IMR-90 (cell line): ENCODE measurements at regions not wholly inside any gene's neighbourhood (a gene's known extent, or its start where the extent isn't known, plus 50 kb on each side); places are given as distances from the start of the nearest gene placed in this dataset.

Experiments
- ATAC-seq: fragments of 200-7000 bp; cut with Tn5 transposase; 2 replicates; pipeline ENCODE4 v1.9.1; 2020; ENCODE audit warnings: low read depth, mild to moderate bottlenecking, moderate library complexity
- BruUV-seq: library from RNA; stranded (reverse); fragments of 400-500 nt; replicated peaks from 2 replicates; lab custom pipeline; 2021; lab: Mats Ljungman, UMichigan
- CTCF ChIA-PET: fragments of 300-600 bp; formaldehyde crosslinking; extraction: SDS; loops from one replicate; lab custom pipeline; 2021; ENCODE audit warnings: antibody characterized with exemption; lab: Yijun Ruan, JAX
- POLR2A ChIA-PET: fragments of 300-600 bp; sonication (Branson Sonifier 250); formaldehyde crosslinking; loops from one replicate; lab custom pipeline; 2022; ENCODE audit warnings: antibody characterized with exemption; ENCODE audit not compliant: unreplicated experiment; lab: Charles Lee
- DNase-seq: peaks from one replicate; pipeline ENCODE4 v3.0.0; 2013
- H2AFZ ChIP-seq: replicated peaks from 2 replicates; pipeline ENCODE3; 2013; ENCODE audit warnings: low read length, mild to moderate bottlenecking; ENCODE audit not compliant: poor library complexity
- H2AK5ac ChIP-seq: 2 replicates; pipeline ENCODE4 v1.6.1; 2013; ENCODE audit warnings: low read depth, low read length, inconsistent platforms
- H2AK9ac ChIP-seq: replicated peaks from 2 replicates; pipeline ENCODE3; 2013; ENCODE audit warnings: mild to moderate bottlenecking, low read depth, low read length, moderate library complexity; ENCODE audit not compliant: poor library complexity
- H2BK120ac ChIP-seq: 2 replicates; pipeline ENCODE4 v1.6.1; 2013; ENCODE audit warnings: low read depth, low read length, inconsistent platforms
- H2BK15ac ChIP-seq: 3 replicates; pipeline ENCODE4 v1.6.1; 2013; ENCODE audit warnings: low read depth, low read length, inconsistent platforms
- H2BK20ac ChIP-seq: 2 replicates; pipeline ENCODE4 v1.6.1; 2013; ENCODE audit warnings: low read depth, mild to moderate bottlenecking, inconsistent platforms, low read length, moderate library complexity
- H2BK5ac ChIP-seq: 2 replicates; pipeline ENCODE4 v1.6.1; 2013; ENCODE audit warnings: mild to moderate bottlenecking, low read depth, low read length, inconsistent platforms; ENCODE audit not compliant: poor library complexity, severe bottlenecking
- H3K14ac ChIP-seq: replicated peaks from 2 replicates; pipeline ENCODE4 v1.6.1; 2013; ENCODE audit warnings: low read depth, low read length, inconsistent platforms
- H3K18ac ChIP-seq: 2 replicates; pipeline ENCODE4 v1.6.1; 2013; ENCODE audit warnings: low read depth, low read length, control low read depth
- H3K23ac ChIP-seq: 2 replicates; pipeline ENCODE4 v1.6.1; 2013; ENCODE audit warnings: low read depth, low read length, inconsistent platforms
- H3K27ac ChIP-seq: 2 replicates; pipeline ENCODE4 v1.5.1; 2013; ENCODE audit warnings: mild to moderate bottlenecking, control low read depth, low read length; ENCODE audit not compliant: insufficient read depth
- H3K27me3 ChIP-seq: 2 replicates; pipeline ENCODE4 v1.6.1; 2013; ENCODE audit warnings: low read length; ENCODE audit not compliant: control insufficient read depth, insufficient read depth
- H3K36me3 ChIP-seq: 2 replicates; pipeline ENCODE4 v1.6.1; 2013; ENCODE audit warnings: low read length, mixed read lengths; ENCODE audit not compliant: control insufficient read depth, insufficient read depth
- H3K4ac ChIP-seq: 2 replicates; pipeline ENCODE4 v1.6.1; 2013; ENCODE audit warnings: low read depth, low read length, inconsistent platforms
- H3K4me1 ChIP-seq: 2 replicates; pipeline ENCODE4 v1.6.1; 2013; ENCODE audit warnings: low read length, mixed read lengths; ENCODE audit not compliant: control insufficient read depth, insufficient read depth
- H3K4me2 ChIP-seq: 2 replicates; pipeline ENCODE4 v1.6.1; 2013; ENCODE audit warnings: low read depth, mild to moderate bottlenecking, control low read depth, low read length, moderate library complexity
- H3K4me3 ChIP-seq: 2 replicates; pipeline ENCODE4 v1.5.1; 2013; ENCODE audit warnings: low read depth, mild to moderate bottlenecking, control low read depth, low read length, moderate library complexity; ENCODE audit not compliant: insufficient read depth
- H3K56ac ChIP-seq: 2 replicates; pipeline ENCODE4 v1.6.1; 2013; ENCODE audit warnings: low read length, inconsistent platforms; ENCODE audit not compliant: insufficient read depth; ENCODE audit errors: extremely low read depth
- H3K79me1 ChIP-seq, 2 experiments: 2 replicates each; pipeline ENCODE4 v1.6.1; 2013; ENCODE audit warnings: low read length in 2 of 2, inconsistent platforms in 1 of 2, low read depth in 1 of 2
- H3K9ac ChIP-seq: 2 replicates; pipeline ENCODE4 v1.6.1; 2013; ENCODE audit warnings: low read depth, low read length, control low read depth
- H3K9me1 ChIP-seq: 2 replicates; pipeline ENCODE4 v1.6.1; 2013; ENCODE audit warnings: low read length, inconsistent platforms; ENCODE audit not compliant: insufficient read depth
- H3K9me3 ChIP-seq: 2 replicates; pipeline ENCODE4 v1.6.1; 2013; ENCODE audit warnings: low read length; ENCODE audit not compliant: control insufficient read depth, insufficient read depth
- H4K20me1 ChIP-seq: 2 replicates; pipeline ENCODE4 v1.6.1; 2013; ENCODE audit warnings: low read length, inconsistent platforms; ENCODE audit not compliant: insufficient read depth
- H4K5ac ChIP-seq: 2 replicates; pipeline ENCODE4 v1.6.1; 2013; ENCODE audit warnings: mild to moderate bottlenecking, low read depth, low read length, control low read depth
- H4K8ac ChIP-seq, 2 experiments: 2 replicates each; pipeline ENCODE4 v1.6.1; 2013; ENCODE audit warnings: low read depth in 2 of 2, low read length in 2 of 2, control low read depth in 1 of 2, inconsistent platforms in 1 of 2
- H4K91ac ChIP-seq: 2 replicates; pipeline ENCODE4 v1.6.1; 2013; ENCODE audit warnings: low read depth, low read length, inconsistent platforms; ENCODE audit not compliant: insufficient read depth
- CHD1 ChIP-seq: IDR thresholded peaks from 2 replicates; pipeline ENCODE4 v1.6.1; 2012; ENCODE audit warnings: low read depth, low read length, improper control_type of control experiment
- FOS ChIP-seq: fragments of 150-350 bp; IDR thresholded peaks from 2 replicates; pipeline ENCODE4 v1.6.1; 2016; ENCODE audit warnings: low read depth, low read length
- dilution Hi-C: fragments of 300-500 bp; cut with HindIII; formaldehyde crosslinking; loops from one replicate; pipeline ENCODE4 v1.14.3; 2018; ENCODE audit warnings: low sequenced_read_pairs; ENCODE audit not compliant: unreplicated experiment
- in situ Hi-C: fragments of 300-500 bp; cut with MboI; formaldehyde crosslinking; loops from 3 replicates; pipeline ENCODE4 v1.14.3; 2019; ENCODE audit warnings: low sequenced_read_pairs, inconsistent platforms, mixed read lengths
- intact Hi-C: fragments of 100-400 bp; cut with micrococcal nuclease; formaldehyde crosslinking; loops from 2 replicates; pipeline ENCODE4 v1.10.0; 2022

DNA sequence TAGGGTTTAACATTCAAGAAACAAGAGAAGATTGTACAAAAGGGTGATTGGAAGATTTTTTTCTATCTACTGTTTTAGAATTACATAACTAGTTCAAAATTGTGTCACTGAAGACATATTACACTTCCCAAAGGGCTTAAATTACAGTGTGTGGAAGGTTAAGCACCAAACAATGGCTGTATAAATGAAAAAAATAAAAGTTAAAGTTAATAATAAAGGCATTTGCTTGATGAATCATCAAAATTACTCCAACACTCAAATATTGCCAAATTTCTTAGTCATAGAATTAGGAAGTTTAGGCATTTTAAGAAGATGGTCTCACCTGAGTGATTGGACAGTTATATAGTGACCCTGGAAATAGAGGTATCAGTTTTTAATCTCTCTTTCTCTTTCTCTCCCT lies 227.6 kb upstream of the CARD18 start:
- Histone ChIP-seq H3K56ac (no peak overlapping the region), H3K9me3 (no peaks in the 10 kb centered on the region), H4K8ac (no peak overlapping the region), H3K9ac (no peak overlapping the region), H3K36me3 (no peaks in the 10 kb centered on the region), H4K5ac (no peak overlapping the region), H3K27me3 (no peaks in the 10 kb centered on the region), H2BK20ac (no peak overlapping the region), H4K91ac (no peak overlapping the region), H3K4me3 (no peak overlapping the region), H3K23ac (no peak overlapping the region), H2BK120ac (no peak overlapping the region), H2AFZ (no peak overlapping the region), H2AK5ac (no peak overlapping the region), H3K27ac (no peak overlapping the region), H2AK9ac (no peak overlapping the region), H4K20me1 (no peaks in the 10 kb centered on the region), H3K14ac (no peak overlapping the region), H3K9me1 (no peaks in the 10 kb centered on the region), H2BK15ac (no peak overlapping the region), H3K79me1 (no peaks in the 10 kb centered on the region), H3K4me2 (no peak overlapping the region), H3K18ac (no peak overlapping the region), H3K4me1 (no peaks in the 10 kb centered on the region), H2BK5ac (no peak overlapping the region), H3K4ac (no peak overlapping the region)
- ATAC-seq = no peak
- dilution Hi-C loops (no loop called here), intact Hi-C loops (no loop called here), in situ Hi-C loops (no loop called here)
- BruUV-seq = no TSS peak
- ChIA-PET POLR2A (no interaction called here), CTCF (no interaction called here)
- no peak for TF ChIP-seq FOS
- TF ChIP-seq CHD1 = no peak
- no peak for DNase-seq
